ENCODE measurements at regions not wholly inside any gene's neighbourhood (a gene's known extent, or its start where the extent isn't known, plus 50 kb on each side); places are given as distances from the start of the nearest gene placed in this dataset.
A peak's percentile ranks its signal among the peaks of the same experiment; 100 is the strongest.
"Not testable (repeated sequence)": the region's sequence is repeated elsewhere in the genome, so short reads cannot be mapped to it uniquely, and the experiment has no call there.

GRCh38 chr12:66733321-66733720 is 54.4 kb upstream of the GRIP1 start:
- no peak for DNase-seq

DNA sequence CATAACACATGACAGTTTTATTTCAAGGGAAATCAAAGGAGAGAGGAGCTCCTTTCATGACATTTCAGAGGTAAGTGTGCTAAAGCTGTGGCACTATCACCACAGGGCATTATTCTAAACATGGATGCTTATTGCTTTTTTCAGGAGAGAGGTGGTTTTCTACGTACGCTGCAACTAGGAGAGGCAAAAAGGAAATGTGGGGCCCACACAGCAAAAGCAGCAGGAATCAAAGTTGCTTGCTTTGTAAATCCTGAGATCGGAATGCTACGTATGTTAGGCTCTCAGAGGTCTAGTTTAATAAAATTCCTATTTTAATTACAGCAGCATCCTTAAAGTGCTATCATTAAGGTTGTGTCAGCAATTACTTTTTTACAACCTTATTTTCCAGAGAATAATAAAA is 55.0 kb upstream of the GRIP1 start:
- no peak for DNase-seq

GRCh38 chr12:66735275-66735674 is 56.4 kb upstream of the GRIP1 start:
- no peak for DNase-seq

GRCh38 chr12:66736931-66737330 is 58.1 kb upstream of the GRIP1 start:
- DNase-seq, result peak in 1 of 4 experiments; percentile 7

DNA sequence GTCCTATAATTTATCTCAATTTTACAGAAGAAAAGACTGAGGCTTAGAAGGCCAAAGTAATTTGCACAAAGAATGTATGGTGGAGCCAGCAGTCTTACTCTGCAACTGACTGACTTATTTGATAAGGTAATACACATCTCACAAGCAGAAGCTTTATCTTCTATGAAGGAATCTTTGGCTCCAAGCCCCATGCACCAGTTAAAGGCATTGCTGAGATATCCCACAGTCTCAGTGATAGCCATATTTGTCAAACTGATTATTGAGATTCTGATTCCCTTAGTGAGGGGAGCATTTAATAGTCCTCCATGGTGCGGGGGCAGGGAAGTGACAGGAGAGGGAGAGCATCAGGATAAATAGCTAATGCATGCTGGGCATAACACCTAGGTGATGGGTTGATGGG is 60.4 kb upstream of the GRIP1 start:
- no peak for DNase-seq

GRCh38 chr12:66739940-66740651 is 61.2 kb upstream of the GRIP1 start:
- no peak for DNase-seq

DNA sequence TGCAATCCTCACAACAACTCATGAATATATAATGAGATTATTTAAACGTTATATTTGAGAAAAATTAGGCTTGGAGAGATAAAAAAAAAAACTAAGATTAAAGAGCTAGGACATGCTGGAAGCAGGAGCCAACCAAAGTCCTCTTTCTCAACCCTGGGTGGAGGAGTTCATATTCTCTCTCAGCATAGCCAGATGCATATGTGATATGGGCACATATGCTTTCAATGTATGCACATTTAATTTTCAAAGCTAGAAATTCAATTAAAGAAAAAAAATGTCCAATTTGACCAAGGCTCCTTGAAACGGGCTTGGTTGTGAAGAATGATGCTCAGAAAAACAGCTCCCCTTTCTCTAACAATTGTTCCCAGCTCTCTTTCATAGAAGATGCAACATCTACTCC is 61.9 kb upstream of the GRIP1 start:
- no peak for DNase-seq

DNA sequence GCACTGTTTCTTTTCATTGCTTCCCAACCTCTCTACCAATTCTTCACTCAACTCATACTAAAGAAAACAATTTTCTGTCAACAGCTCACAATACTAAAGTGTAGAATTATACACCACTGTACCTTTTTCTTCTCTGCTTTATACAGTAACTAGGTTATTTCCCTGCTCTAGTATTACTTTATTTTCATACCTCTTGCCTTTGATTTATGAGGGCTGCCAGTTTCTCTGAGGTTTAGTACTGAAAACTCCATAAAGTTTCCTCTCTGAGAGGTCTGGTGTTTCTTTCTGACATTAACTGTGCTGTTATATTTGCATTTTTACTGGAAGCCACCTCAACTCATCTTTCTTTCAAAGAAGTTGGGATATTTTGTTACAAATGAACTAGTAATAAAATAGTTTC is 63.0 kb upstream of the GRIP1 start:
- DNase-seq, result no peak

DNA sequence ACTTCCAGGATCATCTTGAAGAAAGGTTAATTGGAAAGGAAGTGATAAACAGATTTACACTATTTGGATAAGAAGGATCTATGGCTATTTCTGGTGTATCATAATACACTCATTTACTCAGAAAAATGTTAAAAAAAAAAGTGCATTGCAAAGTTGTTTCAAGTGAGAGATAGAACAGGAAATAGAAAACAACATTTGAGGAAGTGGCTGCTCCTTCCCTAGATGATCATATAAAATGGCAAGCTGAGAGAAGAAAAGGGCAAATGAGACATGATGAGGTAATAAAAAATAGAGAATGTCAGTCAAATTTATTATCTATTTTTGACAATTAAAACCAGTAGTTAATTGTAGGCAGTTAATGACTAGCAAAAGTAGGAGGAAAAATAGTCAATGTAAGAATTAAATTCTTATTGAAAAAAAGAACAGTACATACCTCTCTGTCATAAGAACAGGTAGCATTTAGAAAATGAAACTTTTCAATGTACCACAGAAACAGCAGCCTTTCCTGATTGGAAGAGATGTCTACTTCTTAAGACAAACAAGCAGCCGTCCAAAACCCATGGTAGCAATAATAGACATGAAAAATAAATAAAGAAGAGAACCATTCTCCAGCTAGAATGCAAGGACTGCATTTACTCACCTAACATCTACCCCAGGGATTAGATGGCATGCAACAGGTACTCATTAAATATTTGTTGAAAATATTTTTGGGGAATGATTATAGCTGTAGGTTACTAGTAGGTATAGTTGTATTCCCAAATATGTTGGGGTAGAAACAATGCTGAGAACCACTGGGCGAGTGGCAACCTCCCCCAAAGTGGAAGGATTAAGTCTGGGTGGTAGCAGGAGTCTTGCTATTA is 63.9 kb upstream of the GRIP1 start:
- DNase-seq, result peak in 2 of 4 experiments; percentile 34 to 47

- DNase-seq, result no peak
These were observed 65.6 kb upstream of the GRIP1 start for GRCh38 chr12:66744461-66744860.

DNA sequence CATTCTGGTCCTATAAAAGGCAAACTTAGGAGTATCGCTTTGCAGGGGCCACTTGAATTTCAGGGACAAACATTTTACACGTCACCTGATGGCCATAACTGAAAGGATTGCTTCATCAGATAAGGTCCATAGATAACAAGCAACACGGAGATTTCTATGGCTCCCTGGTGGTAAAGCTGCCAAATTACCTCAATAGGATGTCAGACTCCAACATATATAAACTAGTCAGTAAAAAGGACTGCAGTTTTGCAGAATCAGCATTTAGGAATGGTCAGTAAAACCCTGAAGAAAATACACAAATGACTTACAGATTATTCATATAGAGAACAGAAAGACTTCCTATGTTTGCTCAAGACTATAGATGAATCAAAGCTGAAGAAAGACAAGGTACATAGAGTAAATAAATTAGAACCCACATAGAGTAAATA is 66.1 kb upstream of the GRIP1 start:
- no peak for DNase-seq

- no peak for DNase-seq
These were observed 67.8 kb upstream of the GRIP1 start for GRCh38 chr12:66746489-66747201.

- DNase-seq, result peak in 2 of 4 experiments; percentile 36 to 41
These were observed 72.7 kb upstream of the GRIP1 start for GRCh38 chr12:66751432-66752113.

DNA sequence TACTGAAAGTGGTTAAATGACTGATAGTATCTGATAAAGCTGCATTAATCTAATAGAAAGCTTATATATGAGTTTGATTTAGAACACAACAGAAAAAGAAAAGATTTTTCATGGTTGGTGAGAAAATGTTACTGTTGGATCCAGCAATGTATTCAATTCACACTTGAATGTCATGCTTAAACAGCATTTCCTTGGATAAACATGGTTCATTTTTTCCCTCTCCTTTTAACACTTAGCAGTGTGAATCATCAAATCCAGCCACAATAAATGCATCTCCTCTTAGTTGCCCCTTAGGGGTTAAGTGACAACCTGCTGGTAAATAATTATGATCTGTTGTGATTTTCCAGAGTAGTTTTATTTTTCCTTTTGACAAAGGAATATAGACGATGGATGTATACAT is 74.9 kb upstream of the GRIP1 start:
- no peak for DNase-seq

- DNase-seq, result peak in 3 of 4 experiments; percentile 3 to 17 (median 9)
These were observed 77.0 kb upstream of the GRIP1 start for GRCh38 chr12:66755727-66756395.

DNA sequence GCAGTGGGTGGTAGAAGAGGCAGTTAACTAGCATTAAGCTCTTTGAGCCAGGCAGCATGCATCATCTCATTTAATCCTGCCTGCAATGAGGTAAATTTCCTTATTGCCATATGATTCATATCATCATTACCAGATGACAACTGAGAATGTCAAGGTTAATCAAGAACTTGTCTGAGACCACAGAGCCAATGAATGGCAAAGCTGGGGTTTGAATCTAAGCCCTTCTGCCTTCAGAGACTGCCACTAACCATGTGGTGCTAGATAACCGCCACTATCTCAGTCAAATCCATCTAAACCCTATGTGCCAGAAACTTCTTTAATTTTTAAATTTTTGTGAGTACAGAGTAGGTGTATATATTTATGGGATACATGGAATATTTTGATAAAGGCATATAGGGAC is 77.8 kb upstream of the GRIP1 start:
- no peak for DNase-seq

DNA sequence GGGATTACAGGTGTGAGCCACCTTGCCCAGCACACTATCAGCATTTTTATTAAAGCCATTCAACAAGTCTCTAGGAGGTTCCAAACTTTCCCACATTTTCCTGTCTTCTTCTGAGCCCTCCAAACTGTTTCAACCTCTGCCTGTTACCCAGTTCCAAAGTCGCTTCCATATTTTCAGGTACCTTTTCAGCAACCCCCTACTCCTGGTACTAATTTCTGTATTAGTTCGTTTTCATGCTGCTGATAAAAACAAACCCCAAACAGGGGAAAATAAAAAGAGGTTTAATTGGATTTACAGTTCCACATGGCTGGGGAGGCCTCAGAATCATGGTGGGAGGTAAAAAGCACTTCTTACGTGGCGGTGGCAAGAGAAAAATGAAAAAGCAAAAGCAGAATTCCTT is 81.2 kb upstream of the GRIP1 start:
- not testable (repeated sequence) for DNase-seq

GRCh38 chr12:66763467-66763866 is 84.6 kb upstream of the GRIP1 start:
- no peak for DNase-seq

DNA sequence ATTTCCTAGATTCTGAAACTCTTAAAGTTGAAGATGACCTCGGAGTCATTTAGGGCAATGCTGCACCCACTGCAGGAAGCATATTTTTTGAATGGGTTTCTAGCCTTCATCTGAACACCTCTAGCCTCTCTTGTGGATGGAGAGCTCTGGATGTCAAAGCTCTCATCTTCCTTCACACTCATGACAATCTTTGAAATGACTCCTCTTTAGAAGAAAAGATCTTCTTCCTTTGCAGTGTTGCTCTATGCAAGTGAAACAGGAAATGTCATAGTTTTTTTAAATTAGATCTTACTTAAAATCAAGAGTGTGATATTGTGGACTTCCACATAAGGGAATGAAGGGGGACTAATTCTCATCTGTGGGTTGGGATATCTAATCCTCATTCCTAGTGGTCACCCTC is 86.3 kb upstream of the GRIP1 start:
- DNase-seq, result no peak

DNA sequence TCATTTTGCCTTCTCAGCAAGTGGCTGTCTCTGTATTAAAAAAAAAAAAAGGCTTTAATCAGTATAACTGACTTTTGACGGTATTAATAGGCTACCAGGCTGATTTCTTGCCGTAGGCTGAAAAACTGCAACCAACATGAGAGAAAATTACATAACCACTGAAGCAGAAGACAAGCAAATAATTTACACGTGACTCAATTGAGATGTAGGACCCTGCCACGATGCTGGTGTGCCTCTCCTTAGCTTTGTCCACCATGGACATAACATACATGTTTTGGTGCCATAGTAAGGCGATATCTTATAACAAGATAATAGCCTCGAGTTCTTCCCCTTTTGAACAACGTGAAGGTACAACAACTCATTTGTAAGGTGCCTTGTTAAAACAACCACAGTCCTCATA is 88.7 kb upstream of the GRIP1 start:
- DNase-seq, result no peak

GRCh38 chr12:66768293-66768692 is 89.4 kb upstream of the GRIP1 start:
- peak in 3 of 4 experiments; percentile 14 to 25 (median 19) for DNase-seq

GRCh38 chr12:66774929-66775328 is 96.1 kb upstream of the GRIP1 start:
- no peak for DNase-seq

All from suppressor macrophage (primary cell).